H1 (cell line): ENCODE measurements at regions not wholly inside any gene's neighbourhood (a gene's known extent, or its start where the extent isn't known, plus 50 kb on each side); places are given as distances from the start of the nearest gene placed in this dataset.

Experiments used
- JUN ChIP-seq: IDR thresholded peaks from 2 replicates; pipeline ENCODE4 v1.6.1; 2011; ENCODE audit warnings: low read depth, mild to moderate bottlenecking, improper control_type of control experiment, low read length
- KDM4A ChIP-seq: IDR thresholded peaks from one replicate; pipeline ENCODE4 v1.7.1; 2012; ENCODE audit warnings: low read depth, mild to moderate bottlenecking, moderate library complexity, low read length, inconsistent platforms; ENCODE audit not compliant: severe bottlenecking
- POLR2AphosphoS5 ChIP-seq: IDR thresholded peaks from 2 replicates; pipeline ENCODE4 v1.6.1; 2011; ENCODE audit warnings: low read depth, low read length
- RAD21 ChIP-seq, 2 experiments: IDR thresholded peaks in 1 of 2; conservative IDR thresholded peaks in 1 of 2; 2 replicates each; pipeline ENCODE4 v1.6.1; 2011; ENCODE audit warnings: low read depth in 2 of 2, low read length in 2 of 2, improper control_type of control experiment in 1 of 2, inconsistent platforms in 1 of 2, mild to moderate bottlenecking in 1 of 2, moderate library complexity in 1 of 2
- RFX5 ChIP-seq: IDR thresholded peaks from 2 replicates; pipeline ENCODE4 v1.6.1; 2011; ENCODE audit warnings: low read depth, low read length, improper control_type of control experiment, borderline replicate concordance
- SAP30 ChIP-seq: fragments of 300-600 bp; sonication (generic); IDR thresholded peaks from 2 replicates; pipeline ENCODE4 v1.7.1; 2012; ENCODE audit warnings: low read length, moderate library complexity, mild to moderate bottlenecking, inconsistent platforms; ENCODE audit not compliant: insufficient read depth, insufficient replicate concordance
- TAF7 ChIP-seq: optimal IDR thresholded peaks from 2 replicates; pipeline ENCODE3; 2011; ENCODE audit warnings: low read depth, mild to moderate bottlenecking, inconsistent platforms, low read length, moderate library complexity, borderline replicate concordance

DNA sequence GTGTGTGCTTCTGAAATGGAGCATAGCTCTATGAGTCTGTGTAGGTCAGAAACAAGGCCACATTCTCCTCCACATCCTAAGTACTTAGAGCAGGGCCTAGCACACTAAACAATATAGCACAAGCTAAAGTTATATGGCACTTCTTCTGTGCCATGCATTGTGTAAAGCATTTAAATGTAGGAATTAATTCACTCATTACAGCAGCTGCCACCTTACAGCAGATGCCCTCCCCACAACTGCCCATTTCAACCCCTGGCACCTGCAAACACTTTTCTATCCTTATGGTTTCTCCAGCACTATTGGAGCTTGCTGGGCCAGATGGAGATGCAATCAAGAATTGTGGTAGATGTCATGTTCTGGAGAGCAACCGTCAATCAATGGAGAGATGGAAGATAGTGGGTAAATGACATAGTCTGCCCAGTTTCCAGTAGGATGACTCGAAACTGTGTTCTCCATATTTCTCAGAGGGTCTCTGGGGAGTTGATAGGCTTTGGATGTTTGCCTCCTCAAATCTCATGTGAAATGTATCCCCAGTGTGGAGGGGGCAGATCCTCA lies 373.7 kb downstream of the DOK5 start (continued):
- TF ChIP-seq TAF7 (no peak), RFX5 (no peak), POLR2AphosphoS5 (no peak), JUN (no peak), KDM4A (no peak), RAD21 (IDR thresholded peaks at IDR 0.05 in 1 of 2, conservative IDR thresholded peaks at IDR 0.05 in 1 of 2; ENCODE audit: low read depth in 2 of 2, low read length in 2 of 2) (no peak), SAP30 (no peak)
- TF ChIP-seq, all 59 proteins: peak for 0
